ENCODE measurements at regions not wholly inside any gene's neighbourhood (a gene's known extent, or its start where the extent isn't known, plus 50 kb on each side); places are given as distances from the start of the nearest gene placed in this dataset.

DNA sequence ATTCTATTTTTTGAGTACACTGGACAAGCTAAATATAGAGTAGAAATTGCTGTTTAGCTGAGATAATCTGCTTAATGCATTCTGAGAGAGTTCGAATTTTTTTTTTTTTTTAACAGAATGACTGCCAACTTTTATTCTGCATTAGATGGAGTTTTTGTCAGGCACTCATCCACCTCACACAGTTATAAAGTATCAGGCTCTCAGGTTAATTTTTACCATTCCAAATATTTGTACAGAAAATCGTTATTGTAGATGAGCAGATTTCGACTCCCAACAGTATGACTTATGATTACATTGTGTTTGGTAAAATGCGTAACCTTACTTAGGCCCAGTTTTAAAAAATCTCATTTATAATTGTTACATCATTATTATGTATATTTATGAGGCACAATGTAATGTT is 1731.0 kb downstream of the GRIK2 start:
- TF ChIP-seq EZH2phosphoT487 (conservative IDR thresholded peaks at IDR 0.05; ENCODE audit: low read length) = no peak
- TF ChIP-seq, protein P1, sequence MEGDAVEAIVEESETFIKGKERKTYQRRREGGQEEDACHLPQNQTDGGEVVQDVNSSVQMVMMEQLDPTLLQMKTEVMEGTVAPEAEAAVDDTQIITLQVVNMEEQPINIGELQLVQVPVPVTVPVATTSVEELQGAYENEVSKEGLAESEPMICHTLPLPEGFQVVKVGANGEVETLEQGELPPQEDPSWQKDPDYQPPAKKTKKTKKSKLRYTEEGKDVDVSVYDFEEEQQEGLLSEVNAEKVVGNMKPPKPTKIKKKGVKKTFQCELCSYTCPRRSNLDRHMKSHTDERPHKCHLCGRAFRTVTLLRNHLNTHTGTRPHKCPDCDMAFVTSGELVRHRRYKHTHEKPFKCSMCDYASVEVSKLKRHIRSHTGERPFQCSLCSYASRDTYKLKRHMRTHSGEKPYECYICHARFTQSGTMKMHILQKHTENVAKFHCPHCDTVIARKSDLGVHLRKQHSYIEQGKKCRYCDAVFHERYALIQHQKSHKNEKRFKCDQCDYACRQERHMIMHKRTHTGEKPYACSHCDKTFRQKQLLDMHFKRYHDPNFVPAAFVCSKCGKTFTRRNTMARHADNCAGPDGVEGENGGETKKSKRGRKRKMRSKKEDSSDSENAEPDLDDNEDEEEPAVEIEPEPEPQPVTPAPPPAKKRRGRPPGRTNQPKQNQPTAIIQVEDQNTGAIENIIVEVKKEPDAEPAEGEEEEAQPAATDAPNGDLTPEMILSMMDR (IDR thresholded peaks at IDR 0.05; ENCODE audit: insufficient read depth, low read length, poor library complexity, severe bottlenecking) = no peak
- Histone ChIP-seq H3F3A (ENCODE audit: insufficient read depth) (no peaks in the 10 kb centered on the region), H3K4me3 (ENCODE audit: insufficient read depth, low read length, poor library complexity, severe bottlenecking) (no peak overlapping the region), H4K20me1 (ENCODE audit: low read depth, low read length) (no peaks in the 10 kb centered on the region), H3K4me2 (ENCODE audit: low read depth, low read length, poor library complexity, severe bottlenecking) (no peak overlapping the region), H2AFZ (ENCODE audit: low read depth, low read length, severe bottlenecking) (no peak overlapping the region), H3K9me2 (replicated peaks; ENCODE audit: insufficient read depth, low read length) (no peaks in the 10 kb centered on the region), H3K9me3 (ENCODE audit: insufficient read depth, low read length) (no peaks in the 10 kb centered on the region), H3K36me3 (ENCODE audit: low read length) (no peaks in the 10 kb centered on the region), H3K9ac (ENCODE audit: low read length) (no peak overlapping the region), H3K27ac (ENCODE audit: low read depth, low read length) (no peak overlapping the region), H3K79me2 (ENCODE audit: insufficient read depth, low read length) (no peaks in the 10 kb centered on the region), H3K27me3 (ENCODE audit: low read length) (no peaks in the 10 kb centered on the region)

DNA sequence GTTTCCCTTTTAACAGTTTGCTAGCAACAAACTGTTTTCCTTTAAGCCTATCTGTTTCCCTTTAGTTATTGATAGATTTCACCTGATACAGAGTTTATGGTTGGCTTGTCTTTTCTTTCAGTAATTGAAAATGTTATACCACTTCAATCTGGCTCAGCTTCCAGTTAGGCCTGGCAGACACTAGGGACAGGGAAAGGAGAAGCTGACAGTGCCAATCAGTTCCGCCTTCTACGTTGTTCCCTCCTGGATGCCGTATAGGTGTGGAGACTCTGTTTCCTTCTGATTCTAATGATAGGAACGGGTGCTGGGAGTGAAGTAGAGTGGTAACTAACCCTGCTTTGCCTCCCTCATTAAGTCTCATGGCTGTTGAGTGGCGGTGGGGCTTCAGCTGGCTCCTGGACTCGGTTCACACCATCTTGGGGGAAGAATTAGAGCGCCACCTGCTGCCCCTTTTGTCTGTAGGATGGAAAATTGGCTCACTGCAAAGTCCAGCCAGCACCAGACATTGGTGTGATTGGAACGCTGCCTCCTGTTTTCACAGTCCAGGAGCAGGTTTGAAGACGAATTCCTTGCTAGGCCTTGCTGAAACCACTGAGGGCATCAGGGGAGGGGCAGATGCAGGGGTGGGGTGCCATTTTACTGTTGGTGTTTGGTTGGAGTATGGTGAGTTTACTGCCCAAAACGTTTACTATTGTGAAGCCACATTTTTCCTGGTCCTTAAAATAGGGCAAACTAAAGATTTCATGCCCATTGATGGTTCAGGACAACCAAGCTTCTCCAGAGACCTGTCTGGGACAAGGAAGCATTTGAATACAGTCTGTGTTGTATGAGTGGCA is 1729.5 kb downstream of the GRIK2 start:
- Histone ChIP-seq H2AFZ (ENCODE audit: low read depth, low read length, severe bottlenecking) (no peak overlapping the region), H3K9me3 (ENCODE audit: insufficient read depth, low read length) (no peaks in the 10 kb centered on the region), H3K27me3 (ENCODE audit: low read length) (no peaks in the 10 kb centered on the region), H3K9me2 (replicated peaks; ENCODE audit: insufficient read depth, low read length) (no peaks in the 10 kb centered on the region), H3F3A (ENCODE audit: insufficient read depth) (no peaks in the 10 kb centered on the region), H3K27ac (ENCODE audit: low read depth, low read length) (no peak overlapping the region), H4K20me1 (ENCODE audit: low read depth, low read length) (no peaks in the 10 kb centered on the region), H3K4me3 (ENCODE audit: insufficient read depth, low read length, poor library complexity, severe bottlenecking) (no peak overlapping the region), H3K79me2 (ENCODE audit: insufficient read depth, low read length) (no peaks in the 10 kb centered on the region), H3K4me2 (ENCODE audit: low read depth, low read length, poor library complexity, severe bottlenecking) (no peak overlapping the region), H3K9ac (ENCODE audit: low read length) (no peak overlapping the region), H3K36me3 (ENCODE audit: low read length) (no peaks in the 10 kb centered on the region)
- no peak for TF ChIP-seq EZH2phosphoT487 (conservative IDR thresholded peaks at IDR 0.05; ENCODE audit: low read length)
- TF ChIP-seq, protein P1 (IDR thresholded peaks at IDR 0.05; ENCODE audit: insufficient read depth, low read length, poor library complexity, severe bottlenecking) = peak; percentile 31

DNA sequence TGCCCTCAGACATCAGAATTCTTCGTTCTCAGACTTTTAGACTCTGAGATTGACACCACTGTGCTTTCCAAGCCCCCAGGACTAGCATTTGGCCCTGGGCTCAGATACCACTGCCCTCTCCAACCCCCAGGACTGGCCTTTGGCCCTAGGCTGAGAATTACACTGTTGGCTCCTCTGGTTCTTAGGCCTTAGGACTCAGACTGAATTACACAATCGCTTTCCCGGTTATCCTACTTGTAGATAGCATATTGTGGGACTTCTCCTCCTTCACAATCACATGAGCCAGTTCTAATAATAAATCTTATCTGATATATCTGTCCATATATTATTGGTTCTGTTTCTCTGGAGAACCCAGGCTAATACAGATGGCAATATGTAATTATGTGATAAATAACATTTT is 1725.5 kb downstream of the GRIK2 start:
- Histone ChIP-seq H3K27ac (ENCODE audit: low read depth, low read length) (no peak overlapping the region), H3K4me3 (ENCODE audit: insufficient read depth, low read length, poor library complexity, severe bottlenecking) (no peak overlapping the region), H3K36me3 (ENCODE audit: low read length) (no peaks in the 10 kb centered on the region), H3K79me2 (ENCODE audit: insufficient read depth, low read length) (no peaks in the 10 kb centered on the region), H3K9me3 (ENCODE audit: insufficient read depth, low read length) (no peaks in the 10 kb centered on the region), H3F3A (ENCODE audit: insufficient read depth) (no peaks in the 10 kb centered on the region), H4K20me1 (ENCODE audit: low read depth, low read length) (no peaks in the 10 kb centered on the region), H3K9ac (ENCODE audit: low read length) (no peak overlapping the region), H2AFZ (ENCODE audit: low read depth, low read length, severe bottlenecking) (no peak overlapping the region), H3K4me2 (ENCODE audit: low read depth, low read length, poor library complexity, severe bottlenecking) (no peak overlapping the region), H3K9me2 (replicated peaks; ENCODE audit: insufficient read depth, low read length) (no peaks in the 10 kb centered on the region), H3K27me3 (ENCODE audit: low read length) (no peaks in the 10 kb centered on the region)
- TF ChIP-seq EZH2phosphoT487 (conservative IDR thresholded peaks at IDR 0.05; ENCODE audit: low read length) = no peak
- TF ChIP-seq, protein P1 (IDR thresholded peaks at IDR 0.05; ENCODE audit: insufficient read depth, low read length, poor library complexity, severe bottlenecking) = no peak
